NCI-H2107 treated with DMSO at 0.1 percent for 48 hours (cell line): ENCODE measurements at regions not wholly inside any gene's neighbourhood (a gene's known extent, or its start where the extent isn't known, plus 50 kb on each side); places are given as distances from the start of the nearest gene placed in this dataset.
"Not testable (repeated sequence)": the region's sequence is repeated elsewhere in the genome, so short reads cannot be mapped to it uniquely, and the experiment has no call there.

ENCODE experiments used
- DNase-seq: peaks from one replicate; lab custom pipeline; 2025; ENCODE audit not compliant: unreplicated experiment; lab: John Stamatoyannopoulos, UW

DNA sequence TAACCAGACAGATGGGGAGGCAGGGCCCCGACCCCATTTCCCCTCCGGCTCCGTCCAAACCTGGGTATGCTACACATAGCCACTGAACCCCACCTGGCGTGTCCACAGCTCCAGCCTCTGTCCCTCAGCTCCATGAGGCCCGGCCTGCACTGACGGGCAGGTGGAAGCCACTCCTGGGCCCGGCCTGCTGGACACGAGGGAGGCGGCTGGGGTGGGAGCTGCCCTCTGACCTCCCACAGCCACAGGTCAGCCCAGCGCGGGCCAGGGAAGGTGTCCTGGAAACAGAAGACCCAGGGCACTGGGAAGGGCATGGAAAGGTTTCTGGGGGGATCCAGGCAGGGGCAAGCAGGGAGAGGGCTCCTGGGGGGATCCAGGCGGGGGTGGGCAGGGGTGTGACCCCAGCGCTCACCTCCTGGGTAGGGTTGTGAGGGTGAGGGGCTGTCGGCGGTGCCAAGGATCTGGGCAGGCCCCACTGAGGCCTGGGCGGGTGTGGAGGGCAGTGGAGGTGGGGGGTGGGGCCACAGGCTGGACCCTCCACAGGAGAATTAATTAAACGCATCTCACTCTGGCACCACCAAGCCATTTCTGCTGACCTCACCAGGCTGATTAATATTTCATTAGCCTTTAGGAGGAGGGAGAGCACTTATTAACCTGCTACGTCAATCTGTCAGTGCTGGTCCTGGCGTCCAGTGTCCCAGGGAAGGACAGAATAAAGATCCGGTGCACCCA lies 108.9 kb downstream of the UNCX start:
- no peak for DNase-seq

DNA sequence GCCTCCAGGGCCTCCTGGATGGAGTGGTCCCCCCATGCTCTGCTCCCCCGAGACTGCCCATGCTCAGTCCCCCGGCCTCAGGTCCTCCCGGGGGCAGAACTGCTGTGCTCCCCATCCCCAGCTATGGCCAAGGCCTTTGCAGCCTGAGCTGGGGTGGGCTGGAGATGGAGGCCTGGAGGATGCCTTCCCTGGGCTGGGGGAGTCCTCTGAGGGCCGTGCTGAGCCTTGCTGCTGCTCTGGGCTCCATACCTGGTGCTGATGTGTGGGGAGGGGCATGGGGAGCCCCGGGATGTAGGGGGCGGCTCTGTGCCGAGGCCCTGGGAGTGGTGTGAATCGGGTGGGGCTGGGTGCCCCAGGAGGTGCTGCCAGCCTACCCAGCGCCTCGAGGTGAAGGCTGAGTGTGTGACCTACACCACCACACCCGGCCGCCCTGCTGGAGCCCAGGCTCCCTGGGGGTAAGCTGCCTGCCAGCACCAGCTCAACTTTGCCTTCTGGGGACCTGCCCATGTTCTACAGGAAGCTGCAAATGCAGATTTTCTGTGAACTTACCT lies 109.5 kb downstream of the UNCX start:
- DNase-seq: no peak

DNA sequence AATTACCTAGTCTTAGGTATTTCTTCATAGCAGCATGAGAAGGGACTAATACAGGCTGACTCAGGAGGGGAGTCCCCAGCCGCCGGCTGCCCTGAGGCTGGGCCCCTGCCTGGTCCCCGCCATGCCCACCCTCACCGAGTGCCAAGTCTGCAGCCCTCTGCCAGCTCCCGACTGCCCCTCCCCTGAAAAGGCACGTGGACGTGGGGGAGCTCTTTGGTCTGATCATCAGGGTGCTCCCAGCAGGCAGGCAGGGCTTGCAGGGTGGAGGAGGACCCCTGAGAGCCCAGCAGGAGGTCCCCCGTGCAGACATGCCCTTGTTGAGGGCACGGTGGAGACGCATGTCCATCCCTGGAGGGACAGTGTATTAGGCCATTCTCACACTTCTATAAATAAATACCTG lies 110.9 kb downstream of the UNCX start:
- no peak for DNase-seq

DNA sequence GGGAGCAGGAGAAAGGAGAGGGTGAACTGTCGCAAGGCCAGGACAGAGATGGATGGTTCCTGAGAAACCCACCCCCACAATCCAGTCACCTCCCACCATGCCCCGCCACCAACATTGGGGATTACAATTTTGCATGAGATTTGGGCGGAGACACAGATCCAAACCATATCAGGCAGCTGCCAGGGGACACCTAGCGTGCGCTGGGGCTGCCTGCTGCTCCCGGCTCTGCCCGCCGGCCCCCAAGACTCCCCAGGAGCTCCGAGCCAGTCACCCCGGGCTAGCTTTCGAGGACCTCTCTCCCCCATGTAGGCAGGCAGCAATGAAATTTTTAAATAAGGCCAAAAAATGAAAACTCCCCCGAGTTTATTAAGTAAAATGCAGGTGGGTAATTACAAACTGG lies 111.7 kb downstream of the UNCX start:
- DNase-seq: no peak

DNA sequence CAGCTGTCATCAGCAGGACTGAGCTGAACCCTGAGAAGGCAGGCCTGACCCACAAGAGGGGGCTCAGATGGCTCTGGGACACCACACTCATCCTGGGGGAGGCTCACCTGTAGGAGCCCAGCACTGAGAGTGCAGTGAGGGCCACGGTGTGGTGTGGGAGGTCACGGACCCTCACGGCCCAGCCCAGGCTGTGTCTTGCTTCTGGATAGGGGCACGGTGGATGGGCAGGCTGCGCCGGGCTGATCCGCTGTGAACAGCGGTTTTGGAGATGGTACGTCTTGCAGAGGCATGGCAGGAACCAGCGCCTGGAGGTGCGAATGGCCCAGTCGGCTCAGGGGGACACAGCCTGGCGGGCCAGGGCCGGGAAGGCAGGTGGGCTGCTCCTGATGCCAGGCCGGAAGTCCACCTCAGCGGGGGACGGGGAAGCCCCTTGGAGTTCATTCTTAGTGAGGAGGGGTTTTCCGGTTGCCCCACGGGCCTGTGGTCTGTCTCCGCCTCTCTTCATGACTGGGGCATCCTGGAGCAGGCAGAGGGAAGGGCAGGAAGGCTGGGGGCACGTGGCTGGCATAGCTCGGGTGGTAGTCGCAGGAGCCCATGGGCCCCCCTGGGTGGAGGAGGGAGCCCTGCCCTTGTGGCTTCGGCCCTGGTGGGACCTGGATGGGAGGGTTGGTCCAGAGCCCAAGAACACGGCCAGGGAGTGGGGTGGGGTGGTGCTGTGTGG lies 112.5 kb downstream of the UNCX start:
- no peak for DNase-seq

DNA sequence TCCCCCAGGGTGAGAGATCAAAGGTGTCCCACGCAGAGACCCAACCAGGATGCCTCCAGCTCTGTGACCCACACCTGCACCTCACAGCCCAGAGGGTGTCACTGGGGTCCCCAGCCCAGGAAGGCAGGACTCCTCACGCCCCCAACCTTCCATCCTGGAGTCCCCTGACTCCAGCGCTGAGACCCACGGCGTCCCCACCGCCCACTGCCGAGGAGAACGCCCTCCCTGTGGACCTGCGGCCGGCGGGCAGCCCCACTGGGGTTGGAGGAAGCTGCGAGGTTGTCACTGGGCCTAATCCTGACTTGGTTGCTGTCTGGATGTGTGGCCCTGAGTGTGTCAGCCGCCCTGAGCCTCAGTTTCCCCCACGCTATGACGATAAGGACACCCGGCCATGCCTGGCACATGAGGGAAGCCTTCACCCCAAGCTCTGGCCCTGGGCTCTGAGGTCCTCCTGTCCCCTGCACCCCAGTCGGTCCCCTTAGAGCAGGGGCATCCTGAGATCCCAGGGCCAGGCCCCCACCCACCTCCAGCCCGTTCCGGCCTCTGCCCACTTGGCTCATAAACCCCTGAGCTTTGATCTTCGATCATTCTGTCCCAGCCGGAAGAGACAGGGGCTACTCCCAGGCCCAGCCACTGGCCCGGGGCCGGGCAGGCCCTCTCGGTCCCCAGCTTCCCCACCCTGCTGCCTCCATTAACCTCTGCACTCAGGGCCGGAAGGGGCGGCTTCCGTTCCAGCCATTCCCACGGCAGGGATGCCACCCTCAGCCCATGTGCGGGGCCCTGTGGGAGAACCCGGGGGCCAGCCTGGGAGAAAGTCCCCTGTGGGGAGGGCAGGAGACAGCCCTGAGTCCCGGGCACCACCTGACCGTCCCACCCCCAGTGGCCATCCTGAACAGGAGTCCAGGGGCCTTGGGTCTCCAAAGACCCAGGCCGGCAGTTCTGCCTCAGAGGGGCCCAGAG lies 113.2 kb downstream of the MICALL2 start:
- DNase-seq: no peak

DNA sequence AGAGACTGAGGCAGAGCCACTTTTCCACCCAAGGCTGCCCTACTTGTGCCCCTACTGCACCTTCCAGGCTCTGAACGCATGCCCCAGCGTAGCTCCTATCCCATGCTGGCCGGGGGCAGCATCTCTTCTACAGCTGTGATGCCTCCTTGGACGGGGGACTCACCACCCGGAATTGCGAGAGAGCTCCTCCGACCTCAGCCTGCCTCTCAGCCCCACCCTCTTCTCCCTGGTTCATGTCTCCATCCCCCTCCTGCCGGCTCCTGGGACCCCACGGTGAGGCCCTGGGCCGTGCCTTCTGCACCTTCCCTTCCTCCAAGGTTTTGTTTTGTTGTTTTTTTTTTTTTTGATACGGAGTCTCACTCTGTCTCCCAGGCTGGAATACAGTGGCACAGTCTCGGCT lies 112.4 kb downstream of the MICALL2 start:
- no peak for DNase-seq

DNA sequence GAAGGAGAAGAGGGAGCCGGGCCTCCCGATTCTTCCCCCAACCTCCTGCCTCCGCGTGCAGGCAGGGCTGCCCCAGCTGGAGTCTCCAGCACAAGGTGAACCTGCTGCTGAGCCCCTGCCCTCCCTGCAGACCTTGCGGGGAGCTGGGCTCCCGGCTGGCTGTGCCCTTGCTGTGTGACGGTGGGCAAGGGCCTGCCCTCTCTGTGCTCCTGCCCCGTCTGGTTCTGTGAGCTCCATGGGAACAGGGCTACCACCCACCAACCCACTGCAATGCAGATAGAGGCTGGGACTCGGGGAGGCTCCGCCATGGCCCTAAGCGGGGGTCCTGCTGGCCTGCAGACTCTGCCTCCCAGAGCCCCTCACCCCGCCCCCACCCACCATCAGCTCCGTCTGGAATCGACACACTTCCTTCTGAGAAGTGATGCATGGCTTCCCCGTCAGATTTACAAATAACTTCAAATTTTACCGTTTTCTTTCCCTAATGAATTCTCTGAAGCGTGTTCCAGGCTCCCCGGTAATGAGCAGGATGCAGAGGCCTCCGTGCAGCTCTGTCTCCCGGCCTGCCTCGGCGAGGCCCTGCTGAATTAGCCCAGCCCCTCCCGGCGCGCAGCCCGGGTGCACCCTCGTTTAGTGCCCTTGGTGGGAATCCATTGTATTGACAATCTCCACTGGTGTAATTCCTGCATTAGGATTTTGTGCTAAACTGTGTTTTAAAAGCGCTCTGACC lies 111.0 kb downstream of the MICALL2 start:
- DNase-seq: no peak

DNA sequence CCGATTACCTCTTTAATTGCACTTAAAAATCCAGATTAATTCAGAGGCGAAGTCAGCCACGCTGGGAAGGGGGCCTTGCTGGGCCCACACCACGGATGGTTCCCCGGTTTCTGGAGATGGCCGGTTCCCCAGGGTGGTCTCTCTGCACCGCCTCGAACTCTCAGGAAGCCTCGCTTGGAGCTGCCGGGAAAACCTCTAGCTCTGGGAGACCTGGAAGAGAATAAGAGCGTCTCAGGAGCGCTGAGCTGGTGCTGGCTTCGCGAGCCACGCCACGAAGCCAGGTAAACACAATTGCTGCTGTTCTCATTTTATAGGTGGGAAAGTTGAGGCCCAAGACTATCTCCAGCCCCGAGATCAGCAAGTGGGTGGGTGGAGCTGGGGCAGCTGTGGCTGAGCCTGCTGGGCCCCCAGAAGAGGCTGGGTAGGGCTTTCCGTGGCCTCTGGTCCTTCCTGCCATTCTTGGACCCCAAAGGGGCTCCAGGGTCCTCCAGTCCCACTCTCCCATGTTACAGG lies 110.4 kb downstream of the MICALL2 start:
- no peak for DNase-seq

DNA sequence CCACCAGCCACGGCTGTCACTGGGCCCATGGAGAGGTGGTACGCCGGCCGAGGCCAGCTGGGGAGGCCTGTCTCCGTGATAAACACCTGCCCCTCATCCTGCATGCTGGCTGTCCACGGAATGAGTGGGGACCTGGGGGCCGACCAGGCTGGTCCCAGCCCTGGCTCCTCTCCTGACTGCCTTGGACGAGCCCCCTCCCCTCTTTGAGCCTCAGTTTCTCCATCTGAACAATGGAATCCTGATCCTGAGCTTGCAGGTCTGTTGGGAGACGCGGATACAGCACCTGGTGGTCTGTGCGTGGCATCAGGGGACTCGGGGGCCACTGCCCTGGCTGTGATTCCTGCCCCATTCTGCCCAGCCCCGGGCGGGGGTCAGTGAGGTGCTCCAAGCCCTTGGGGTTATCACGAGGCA lies 109.9 kb downstream of the MICALL2 start:
- no peak for DNase-seq

DNA sequence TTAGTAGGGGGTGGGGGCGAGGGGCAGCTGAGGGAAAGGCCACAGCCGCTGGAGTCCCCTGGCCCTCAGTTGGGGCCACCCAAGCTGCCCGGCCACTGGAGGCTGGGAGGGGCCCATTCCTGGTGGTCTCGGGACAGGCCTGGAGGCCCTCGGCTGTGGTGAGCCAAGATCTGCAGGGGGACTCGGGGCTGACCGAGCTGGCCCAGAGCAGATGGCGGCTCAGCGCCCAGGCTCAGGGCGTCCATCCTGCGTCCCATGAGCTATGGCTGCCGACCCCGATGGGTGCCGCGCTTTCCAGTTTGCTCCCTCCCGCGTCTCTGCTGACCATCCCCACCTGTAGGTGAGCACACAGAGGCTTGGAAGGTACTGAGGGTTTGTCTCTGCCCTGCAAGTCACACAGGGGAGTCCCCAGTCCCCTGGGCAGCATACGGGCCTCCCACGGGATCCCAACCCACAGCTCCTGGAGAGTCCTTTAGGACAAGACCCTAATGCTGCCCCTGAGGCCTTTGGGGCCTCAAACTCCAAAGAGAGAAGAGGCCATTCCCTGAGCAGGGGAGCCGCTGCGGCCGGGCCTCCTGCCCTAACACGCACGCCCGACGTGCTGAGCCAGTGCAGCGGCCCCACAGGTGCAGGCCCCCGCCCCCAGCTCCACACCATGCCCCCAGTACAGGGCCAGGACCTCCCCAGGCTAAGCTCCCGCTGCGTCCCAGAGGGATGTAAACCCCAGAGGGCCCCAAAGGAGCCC lies 107.2 kb downstream of the MICALL2 start:
- DNase-seq: no peak

DNA sequence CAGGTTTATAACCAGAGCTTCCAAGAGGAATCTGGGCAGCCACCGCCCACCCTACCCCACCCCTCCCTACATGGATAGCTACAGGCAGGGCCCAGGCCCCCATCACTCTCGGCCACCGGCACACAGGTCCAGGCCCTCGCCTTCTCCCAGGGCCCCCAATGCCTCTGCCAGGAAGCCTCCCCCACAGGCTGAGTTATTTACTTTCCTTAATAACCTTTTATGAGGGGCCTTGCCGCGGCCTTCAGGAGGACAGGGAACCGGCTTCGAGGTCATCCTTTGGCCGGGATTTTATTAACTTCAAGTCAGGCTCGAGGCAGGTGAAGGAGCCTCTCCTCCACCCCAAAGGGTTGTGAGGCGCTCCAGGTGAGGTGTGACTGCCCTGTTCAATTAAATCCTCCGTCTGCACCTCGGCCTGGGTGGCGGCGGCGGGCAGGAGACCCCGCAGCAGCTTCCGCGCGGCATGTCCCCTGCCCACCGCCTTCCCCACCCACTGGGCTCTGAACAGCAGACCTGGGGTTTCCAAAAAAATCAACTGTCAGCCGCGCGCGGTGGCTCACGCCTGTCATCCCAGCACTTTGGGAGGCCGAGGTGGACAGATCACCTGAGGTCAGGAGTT lies 106.5 kb downstream of the MICALL2 start:
- no peak for DNase-seq

DNA sequence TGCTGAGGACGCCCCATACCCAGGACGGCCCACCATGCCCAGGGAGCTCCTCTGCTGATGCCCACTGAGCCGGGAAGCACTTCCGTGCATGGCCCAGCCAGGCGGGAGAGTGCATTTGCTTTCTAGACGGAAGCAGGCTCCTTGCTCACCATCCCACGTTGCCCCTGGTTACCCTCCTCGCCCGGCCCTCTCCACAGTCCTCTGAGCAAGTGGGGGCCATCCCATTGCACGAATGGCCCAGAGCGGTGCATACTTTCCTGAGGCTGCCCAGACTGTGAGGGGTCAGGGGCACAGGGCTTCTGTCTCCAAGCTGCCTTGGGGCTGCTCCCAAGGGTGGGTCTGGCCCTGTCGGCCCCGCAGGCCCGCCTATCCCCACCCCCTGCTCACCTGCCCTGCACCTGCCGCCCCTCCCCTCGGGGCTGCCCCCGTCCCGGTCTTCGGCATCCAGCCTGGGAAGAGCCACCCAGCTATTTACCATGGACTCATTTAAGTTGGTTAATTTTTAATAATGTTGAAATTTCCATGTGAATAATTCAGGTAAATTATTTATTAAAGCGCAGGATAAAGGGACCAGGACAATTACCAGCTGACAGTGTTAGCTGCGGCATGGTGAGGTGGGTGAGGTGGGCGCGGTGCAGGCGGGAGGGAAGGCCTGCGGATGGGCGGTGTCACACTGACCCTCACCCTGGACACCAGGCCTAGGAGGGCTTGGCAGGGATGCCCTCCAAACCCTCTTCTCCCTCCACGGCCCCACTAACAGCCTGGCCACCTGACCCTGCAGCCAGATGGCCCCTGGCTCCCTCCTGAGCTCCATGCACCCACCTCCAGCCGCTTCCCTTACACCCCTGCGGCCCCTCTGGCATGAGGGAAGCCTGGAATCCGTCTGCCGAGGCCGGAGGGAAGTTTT lies 104.4 kb downstream of the MICALL2 start:
- DNase-seq: no peak

DNA sequence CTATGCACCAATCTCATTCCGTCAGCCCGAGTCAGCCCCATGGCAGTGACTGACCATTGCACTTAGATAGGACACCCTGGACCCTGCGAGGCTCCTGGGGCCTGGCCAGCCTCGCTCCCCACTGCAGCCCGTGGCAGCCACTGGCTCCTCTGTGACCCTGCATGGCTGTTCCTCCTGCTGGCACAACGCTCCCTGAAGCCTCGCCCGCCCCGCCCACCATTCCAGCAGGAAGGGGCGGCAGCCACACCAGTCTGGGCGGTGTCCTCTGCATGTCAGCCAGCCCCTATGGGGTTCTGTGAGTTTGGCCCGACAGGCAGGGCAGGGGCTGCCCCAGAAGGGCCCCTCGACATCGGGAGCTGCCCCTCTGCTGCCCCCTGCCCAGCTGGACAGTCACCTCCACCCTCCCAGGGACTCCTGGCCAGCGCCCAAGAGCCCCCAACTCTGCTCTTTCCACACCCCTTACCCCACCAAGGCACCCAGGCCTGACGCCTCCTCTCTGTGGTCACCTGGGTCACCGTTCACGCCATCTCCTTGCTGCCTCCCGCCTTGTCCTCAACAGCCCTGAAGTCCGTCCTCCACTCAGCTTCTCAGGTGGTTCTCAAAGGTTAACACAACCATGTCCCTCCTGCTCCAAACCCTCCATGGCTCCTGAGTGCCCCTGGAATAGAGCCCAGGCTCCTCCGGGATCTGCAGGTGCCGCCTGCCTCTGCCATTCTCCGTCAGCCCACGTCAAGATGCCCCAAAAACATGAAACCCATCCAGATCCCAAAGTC lies 103.5 kb downstream of the MICALL2 start:
- DNase-seq: no peak

DNA sequence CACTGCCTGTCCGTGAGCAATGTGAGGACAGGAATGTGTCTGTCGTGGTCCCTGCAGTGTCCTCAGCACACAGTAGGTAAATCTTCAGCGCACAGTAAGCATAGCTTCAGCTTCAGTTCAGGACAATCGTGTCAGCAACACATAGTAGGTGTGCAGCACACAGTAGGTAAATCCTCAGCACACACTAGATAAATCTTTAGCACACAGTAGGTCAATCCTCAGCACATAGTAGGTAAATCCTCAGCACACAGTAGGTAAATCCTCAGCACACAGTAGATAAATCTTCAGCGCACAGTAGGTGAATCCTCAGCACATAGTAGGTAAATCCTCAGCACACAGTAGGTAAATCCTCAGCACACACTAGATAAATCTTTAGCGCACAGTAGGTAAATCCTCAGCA lies 102.4 kb downstream of the MICALL2 start:
- DNase-seq: not testable (repeated sequence)

DNA sequence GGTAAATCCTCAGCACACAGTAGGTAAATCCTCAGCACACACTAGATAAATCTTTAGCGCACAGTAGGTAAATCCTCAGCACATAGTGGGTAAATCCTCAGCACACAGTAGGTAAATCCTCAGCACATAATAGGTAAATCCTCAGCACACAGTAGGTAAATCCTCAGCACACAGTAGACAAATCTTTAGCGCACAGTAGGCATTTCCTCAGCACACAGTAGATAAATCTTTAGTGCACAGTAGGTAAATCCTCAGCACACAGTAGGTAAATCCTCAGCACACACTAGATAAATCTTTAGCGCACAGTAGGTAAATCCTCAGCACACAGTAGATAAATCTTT lies 102.0 kb downstream of the MICALL2 start:
- not testable (repeated sequence) for DNase-seq

DNA sequence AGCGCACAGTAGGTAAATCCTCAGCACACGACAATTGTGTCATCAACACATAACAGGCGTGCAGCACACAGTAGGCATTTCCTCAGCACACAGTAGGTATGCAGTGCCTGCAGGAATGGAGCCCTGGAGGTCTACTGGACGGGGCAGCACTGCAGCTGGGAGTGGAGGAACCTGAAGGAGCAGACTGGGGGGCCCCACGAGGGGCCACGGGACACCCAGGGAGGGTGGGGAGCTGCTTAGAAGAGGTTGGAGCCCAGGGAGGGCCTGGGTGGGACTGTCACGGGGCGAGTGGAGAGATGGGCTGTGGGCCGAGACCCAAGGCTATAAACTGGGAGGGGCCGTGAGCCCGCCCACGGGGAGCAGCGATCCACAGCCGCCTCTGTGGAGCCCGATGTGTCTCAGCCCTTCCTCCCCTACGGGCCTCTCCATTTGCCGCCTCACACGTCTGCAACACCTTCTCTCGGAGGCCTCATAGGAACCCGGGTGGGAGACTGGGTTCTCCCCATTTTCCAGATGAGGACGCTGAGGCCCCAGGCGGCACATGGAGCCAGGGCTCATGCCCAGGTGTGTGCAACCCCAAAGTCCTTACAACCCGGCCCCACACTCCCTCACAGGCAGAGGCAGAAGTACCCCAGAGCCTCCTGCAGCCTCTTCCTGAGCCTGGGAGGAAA lies 101.5 kb downstream of the MICALL2 start:
- DNase-seq: no peak
